Posterior cingulate gyrus (tissue), 11 donors: ENCODE measurements at regions not wholly inside any gene's neighbourhood (a gene's known extent, or its start where the extent isn't known, plus 50 kb on each side); places are given as distances from the start of the nearest gene placed in this dataset.

Experiments
- DNase-seq, 10 donors: peaks; one replicate each; pipeline versions ENCODE4 v3.0.0 to v3.0.0-alpha.2; 2020 to 2021; ENCODE audit warnings: mixed read lengths in 3 of 10
- intact Hi-C: fragments of 100-400 bp; cut with DNase I; formaldehyde crosslinking; loops from one replicate; pipeline ENCODE4 v1.15.1; 2023

GRCh38 chr1:80447526-80447925 is 1353.2 kb upstream of the ADGRL2 start:
- intact Hi-C loops: no loop called here
- DNase-seq: no peak

- intact Hi-C loops: no loop called here
Observed at GRCh38 chr1:80445033-80445432, 1355.7 kb upstream of the ADGRL2 start.

GRCh38 chr1:80444171-80444570 is 1356.6 kb upstream of the ADGRL2 start:
- intact Hi-C loops: no loop called here
- DNase-seq: no peak

More at GRCh38 chr1:80445033-80445432, 1355.7 kb upstream of the ADGRL2 start:
- DNase-seq: no peak

- no peak for DNase-seq
- intact Hi-C loops: no loop called here
Observed at GRCh38 chr1:80441664-80442063, 1359.1 kb upstream of the ADGRL2 start.

- intact Hi-C loops: no loop called here
- no peak for DNase-seq
Observed at GRCh38 chr1:80436851-80437250, 1363.9 kb upstream of the ADGRL2 start.

- no peak for DNase-seq
- intact Hi-C loops: no loop called here
Observed at GRCh38 chr1:80427881-80428280, 1372.9 kb upstream of the ADGRL2 start.

GRCh38 chr1:80424249-80424648 is 1376.5 kb upstream of the ADGRL2 start:
- intact Hi-C loops: no loop called here
- DNase-seq: no peak

- DNase-seq: no peak
- intact Hi-C loops: no loop called here
Observed at GRCh38 chr1:80418134-80418533, 1382.6 kb upstream of the ADGRL2 start.

- intact Hi-C loops: no loop called here
Observed at GRCh38 chr1:80417671-80418070, 1383.1 kb upstream of the ADGRL2 start.

GRCh38 chr1:80413969-80414368 is 1386.8 kb upstream of the ADGRL2 start:
- DNase-seq: no peak
- intact Hi-C loops: no loop called here

More at GRCh38 chr1:80417671-80418070, 1383.1 kb upstream of the ADGRL2 start:
- DNase-seq: no peak

- intact Hi-C loops: no loop called here
- no peak for DNase-seq
Observed at GRCh38 chr1:80410233-80410632, 1390.5 kb upstream of the ADGRL2 start.

GRCh38 chr1:80403471-80403893 is 1397.0 kb upstream of the ADGRL4 start:
- no peak for DNase-seq
- intact Hi-C loops: no loop called here

- intact Hi-C loops: no loop called here
- no peak for DNase-seq
Observed at GRCh38 chr1:80402625-80403024, 1396.1 kb upstream of the ADGRL4 start.

GRCh38 chr1:80401757-80402156 is 1395.2 kb upstream of the ADGRL4 start:
- DNase-seq: no peak
- intact Hi-C loops: no loop called here

- intact Hi-C loops: no loop called here
- DNase-seq: no peak
Observed at GRCh38 chr1:80392529-80392928, 1386.0 kb upstream of the ADGRL4 start.

GRCh38 chr1:80385650-80386049 is 1379.1 kb upstream of the ADGRL4 start:
- intact Hi-C loops: no loop called here

GRCh38 chr1:80384959-80385358 is 1378.4 kb upstream of the ADGRL4 start:
- DNase-seq: no peak
- intact Hi-C loops: no loop called here

More at GRCh38 chr1:80385650-80386049, 1379.1 kb upstream of the ADGRL4 start:
- DNase-seq: no peak

GRCh38 chr1:80384083-80384830 is 1377.7 kb upstream of the ADGRL4 start:
- intact Hi-C loops: no loop called here
- DNase-seq: no peak

- no peak for DNase-seq
- intact Hi-C loops: no loop called here
Observed at GRCh38 chr1:80375662-80376061, 1369.1 kb upstream of the ADGRL4 start.

- DNase-seq: no peak
- intact Hi-C loops: no loop called here
Observed at GRCh38 chr1:80375109-80375508, 1368.6 kb upstream of the ADGRL4 start.

GRCh38 chr1:80369780-80370179 is 1363.2 kb upstream of the ADGRL4 start:
- DNase-seq: no peak
- intact Hi-C loops: no loop called here

- DNase-seq: no peak
- intact Hi-C loops: no loop called here
Observed at GRCh38 chr1:80367058-80367457, 1360.5 kb upstream of the ADGRL4 start.
